Activated naive CD8-positive, alpha-beta T cell treated with anti-CD3 and anti-CD28 coated beads, Interleukin-2, amount 50 U/mL, for 24 hours (primary cell): ENCODE measurements at regions not wholly inside any gene's neighbourhood (a gene's known extent, or its start where the extent isn't known, plus 50 kb on each side); places are given as distances from the start of the nearest gene placed in this dataset.

Source experiments
- ATAC-seq: fragments of 150-1000 bp; cut with Tn5 transposase; one replicate; pipeline ENCODE4 v1.10.0; 2021
- DNase-seq: peaks from one replicate; pipeline ENCODE4 v3.0.0; 2021
- H3K27ac Mint-ChIP-seq: one replicate; pipeline ENCODE4 v1.8.0; 2021; ENCODE audit warnings: mild to moderate bottlenecking, mixed read lengths
- H3K27me3 Mint-ChIP-seq: one replicate; pipeline ENCODE4 v1.8.0; 2021; ENCODE audit warnings: mixed read lengths
- H3K36me3 Mint-ChIP-seq: one replicate; pipeline ENCODE4 v1.8.0; 2021; ENCODE audit warnings: low read depth, mixed read lengths
- H3K4me1 Mint-ChIP-seq: one replicate; pipeline ENCODE4 v1.8.0; 2021; ENCODE audit warnings: mixed read lengths
- H3K4me3 Mint-ChIP-seq: one replicate; pipeline ENCODE4 v1.8.0; 2021; ENCODE audit warnings: mild to moderate bottlenecking, moderate library complexity, mixed read lengths
- H3K9me3 Mint-ChIP-seq: one replicate; pipeline ENCODE4 v1.8.0; 2021; ENCODE audit warnings: mixed read lengths

DNA sequence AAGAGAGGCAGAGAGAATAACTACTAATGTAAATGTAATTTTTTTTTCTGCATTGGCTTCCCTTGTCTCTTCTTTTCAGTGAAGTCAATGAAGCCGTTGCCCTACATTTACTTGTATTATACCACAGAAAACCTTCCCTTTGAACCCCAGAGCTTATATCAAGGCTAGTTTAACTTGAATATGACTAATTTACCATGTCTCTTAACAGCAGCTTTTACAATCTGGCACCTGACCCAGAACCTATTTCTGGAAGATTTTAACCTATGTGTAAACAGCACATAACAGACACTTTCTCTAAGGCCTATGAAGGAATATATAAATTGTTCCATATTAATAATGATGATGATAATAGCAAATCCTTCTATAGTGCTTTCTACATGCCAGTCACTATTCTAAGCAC lies 580.5 kb upstream of the NXPH2 start:
- ATAC-seq: no peak
- DNase-seq: no peak
- H3K27ac Mint-ChIP-seq: no peak overlapping the region
- no peaks in the 10 kb centered on the region for H3K4me1 Mint-ChIP-seq
- H3K27me3 Mint-ChIP-seq: no peaks in the 10 kb centered on the region
- H3K4me3 Mint-ChIP-seq: no peak overlapping the region
- no peaks in the 10 kb centered on the region for H3K9me3 Mint-ChIP-seq
- no peaks in the 10 kb centered on the region for H3K36me3 Mint-ChIP-seq

DNA sequence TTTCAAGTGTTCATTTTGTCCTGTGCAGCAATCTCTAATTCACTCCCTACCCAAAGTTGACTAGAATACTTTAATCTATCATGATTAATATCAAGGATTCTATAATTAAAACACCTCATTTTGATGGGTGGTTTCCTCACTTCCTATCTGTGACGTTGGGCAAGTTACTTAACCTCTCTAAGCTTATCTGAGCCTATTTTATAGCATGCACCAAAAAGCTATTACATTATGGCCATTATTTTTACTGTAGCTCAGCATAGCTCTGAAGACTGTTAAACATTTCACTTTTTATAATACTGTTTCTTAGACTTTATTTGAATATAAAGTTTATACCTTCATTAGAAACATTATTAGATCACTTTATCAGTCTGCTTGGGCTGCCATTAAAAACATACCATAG lies 579.6 kb upstream of the NXPH2 start:
- H3K9me3 Mint-ChIP-seq: peaks cover 1% of the 10 kb centered on the region
- no peak overlapping the region for H3K27ac Mint-ChIP-seq
- ATAC-seq: no peak
- H3K4me3 Mint-ChIP-seq: no peak overlapping the region
- H3K4me1 Mint-ChIP-seq: no peaks in the 10 kb centered on the region
- no peaks in the 10 kb centered on the region for H3K36me3 Mint-ChIP-seq
- no peak for DNase-seq
- H3K27me3 Mint-ChIP-seq: no peaks in the 10 kb centered on the region

DNA sequence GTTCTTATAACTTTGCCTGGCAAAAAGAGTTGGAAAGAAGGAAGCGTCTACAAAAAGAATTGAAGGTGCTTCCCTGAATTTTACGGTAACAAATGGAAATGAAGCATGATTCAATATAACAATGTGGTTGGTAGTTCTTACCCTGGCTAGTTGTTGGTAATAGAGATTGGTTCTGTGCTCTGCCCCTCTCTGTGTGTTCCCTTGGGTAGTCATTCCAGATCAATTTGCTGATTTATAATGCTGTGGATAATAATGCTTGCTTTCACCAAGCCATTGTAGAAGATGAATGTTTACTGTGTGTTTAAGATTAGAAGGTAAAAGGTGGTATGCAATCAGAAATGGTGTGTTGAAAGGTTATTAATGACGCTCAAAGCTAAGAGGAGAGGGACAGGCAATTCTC lies 577.8 kb upstream of the NXPH2 start:
- no peak for DNase-seq
- Mint-ChIP-seq H3K4me1 (no peaks in the 10 kb centered on the region), H3K36me3 (no peaks in the 10 kb centered on the region), H3K27ac (no peak overlapping the region), H3K27me3 (no peaks in the 10 kb centered on the region), H3K4me3 (no peak overlapping the region), H3K9me3 (peaks cover 12% of the 10 kb centered on the region)
- ATAC-seq: no peak

DNA sequence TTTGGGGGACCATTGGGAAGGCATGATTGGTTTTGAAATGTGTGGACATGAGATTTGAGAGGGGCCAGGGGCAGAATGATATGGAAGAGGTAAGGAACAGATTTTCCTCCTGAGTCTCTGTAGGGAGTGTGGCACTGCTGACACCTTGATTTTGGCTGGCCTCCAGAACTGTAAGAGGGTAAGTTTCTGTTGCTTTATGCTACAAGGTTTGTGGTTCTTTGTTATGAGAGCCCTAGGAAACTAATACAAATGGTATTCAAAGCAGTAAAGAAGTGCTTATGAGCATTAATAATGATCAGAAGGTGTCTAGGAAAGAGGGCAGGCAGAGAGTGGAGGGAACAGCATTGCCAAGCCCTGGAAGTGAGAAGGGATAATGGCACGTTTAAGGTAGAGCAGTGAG lies 574.3 kb upstream of the NXPH2 start:
- H3K36me3 Mint-ChIP-seq: no peaks in the 10 kb centered on the region
- ATAC-seq: no peak

DNA sequence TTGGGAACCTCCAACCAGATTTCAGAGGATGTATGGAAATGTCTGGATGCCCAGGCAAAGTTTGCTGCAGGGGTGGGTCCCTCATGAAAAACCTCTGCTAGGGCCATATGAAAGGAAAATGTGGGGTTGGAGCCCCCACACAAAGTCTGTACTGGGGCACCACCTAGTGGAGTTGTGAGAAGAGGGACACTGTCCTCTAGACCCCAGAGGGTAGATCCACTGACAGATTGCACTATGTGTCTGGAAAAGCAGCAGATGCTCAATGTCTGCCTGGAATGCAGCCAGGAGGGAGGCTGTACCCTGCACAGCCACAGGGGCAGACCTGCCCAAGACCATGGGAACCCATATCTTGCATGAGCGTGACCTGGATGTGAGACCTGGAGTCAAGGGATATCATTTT lies 573.7 kb upstream of the NXPH2 start:
- no peak for ATAC-seq
- H3K4me1 Mint-ChIP-seq: no peaks in the 10 kb centered on the region
- H3K9me3 Mint-ChIP-seq: peaks cover 25% of the 10 kb centered on the region
- H3K27ac Mint-ChIP-seq: no peak overlapping the region
- H3K27me3 Mint-ChIP-seq: no peaks in the 10 kb centered on the region
- H3K4me3 Mint-ChIP-seq: no peak overlapping the region
- H3K36me3 Mint-ChIP-seq: no peaks in the 10 kb centered on the region
- no peak for DNase-seq

More for the DNA sequence above, 574.3 kb upstream of the NXPH2 start:
- Mint-ChIP-seq H3K27me3 (no peaks in the 10 kb centered on the region), H3K9me3 (peaks cover 20% of the 10 kb centered on the region), H3K27ac (no peak overlapping the region), H3K4me3 (no peak overlapping the region), H3K4me1 (no peaks in the 10 kb centered on the region)
- no peak for DNase-seq

DNA sequence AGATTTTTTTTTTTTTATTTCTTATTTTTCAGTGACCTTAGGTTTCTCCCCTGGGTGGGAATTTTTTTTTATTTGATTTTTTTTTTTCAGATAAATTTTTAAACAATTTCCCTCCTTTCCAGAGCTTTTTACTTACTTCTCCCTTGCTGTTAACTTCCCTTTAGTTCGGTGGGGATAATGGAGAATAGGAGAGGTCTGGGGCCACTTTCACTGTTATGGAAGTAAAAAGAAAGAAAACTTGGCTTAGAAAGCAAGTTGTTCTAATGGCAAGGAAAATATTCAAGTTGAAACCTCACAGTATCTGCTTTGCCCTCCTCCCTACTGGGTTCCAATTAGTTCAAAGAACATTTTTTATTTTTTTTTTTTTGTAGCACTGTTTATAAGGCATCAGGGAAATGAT lies 537.1 kb upstream of the NXPH2 start:
- Mint-ChIP-seq H3K27ac (no peak overlapping the region), H3K36me3 (no peaks in the 10 kb centered on the region), H3K4me1 (no peaks in the 10 kb centered on the region), H3K27me3 (no peaks in the 10 kb centered on the region), H3K9me3 (no peaks in the 10 kb centered on the region), H3K4me3 (no peak overlapping the region)
- DNase-seq (no peak), ATAC-seq (no peak)

DNA sequence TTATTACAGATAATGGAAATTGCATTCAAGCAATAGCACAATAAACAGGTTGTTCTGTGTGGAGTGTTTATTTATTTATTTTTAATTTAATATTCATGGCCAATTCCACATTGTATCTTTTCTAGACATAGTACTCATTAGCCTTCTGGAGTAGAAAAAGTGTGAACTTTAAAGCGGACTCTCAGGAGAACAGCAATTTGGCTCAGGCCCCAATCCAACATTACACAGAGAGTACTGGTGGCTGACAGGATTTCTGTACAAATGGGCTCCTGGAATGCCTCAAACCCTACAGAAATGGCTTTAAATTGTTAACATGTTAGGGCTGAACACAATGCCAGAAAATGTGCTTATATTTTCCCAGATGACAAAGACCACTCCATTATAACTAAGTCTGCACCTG lies 533.9 kb upstream of the NXPH2 start:
- no peaks in the 10 kb centered on the region for H3K4me1 Mint-ChIP-seq
- H3K4me3 Mint-ChIP-seq: no peak overlapping the region
- no peak overlapping the region for H3K27ac Mint-ChIP-seq
- H3K36me3 Mint-ChIP-seq: no peaks in the 10 kb centered on the region
- H3K27me3 Mint-ChIP-seq: no peaks in the 10 kb centered on the region
- ATAC-seq (no peak), DNase-seq (no peak)
- H3K9me3 Mint-ChIP-seq: peaks cover 7% of the 10 kb centered on the region

DNA sequence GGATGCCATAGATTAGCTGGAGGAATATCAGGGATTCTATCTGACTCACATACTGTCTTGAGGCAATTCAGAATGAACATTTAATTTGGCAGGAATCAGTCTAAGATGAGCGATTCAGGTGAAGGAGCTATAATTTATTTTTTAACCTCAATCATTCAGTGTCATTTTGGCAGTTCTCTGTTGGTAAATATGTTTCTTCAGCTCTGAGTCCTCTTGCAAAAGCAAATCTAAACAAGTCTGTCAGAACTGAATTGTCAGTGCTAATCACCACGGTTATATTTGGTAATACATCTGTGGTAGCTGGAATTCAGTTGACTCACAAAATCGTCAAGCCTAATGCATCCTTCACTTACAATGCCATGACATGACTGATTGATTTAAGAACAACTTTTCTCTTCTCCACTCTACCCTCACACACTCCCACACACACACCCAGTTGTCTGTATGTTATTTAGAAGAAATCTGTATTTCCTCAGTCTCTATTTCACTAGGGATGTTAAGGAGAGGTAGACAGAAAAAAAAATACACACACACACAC lies 516.6 kb upstream of the NXPH2 start:
- no peak for ATAC-seq
- H3K9me3 Mint-ChIP-seq: peaks cover 13% of the 10 kb centered on the region
- H3K36me3 Mint-ChIP-seq: no peaks in the 10 kb centered on the region
- no peak overlapping the region for H3K27ac Mint-ChIP-seq
- H3K4me1 Mint-ChIP-seq: no peaks in the 10 kb centered on the region
- H3K27me3 Mint-ChIP-seq: no peaks in the 10 kb centered on the region
- H3K4me3 Mint-ChIP-seq: no peak overlapping the region
- no peak for DNase-seq

DNA sequence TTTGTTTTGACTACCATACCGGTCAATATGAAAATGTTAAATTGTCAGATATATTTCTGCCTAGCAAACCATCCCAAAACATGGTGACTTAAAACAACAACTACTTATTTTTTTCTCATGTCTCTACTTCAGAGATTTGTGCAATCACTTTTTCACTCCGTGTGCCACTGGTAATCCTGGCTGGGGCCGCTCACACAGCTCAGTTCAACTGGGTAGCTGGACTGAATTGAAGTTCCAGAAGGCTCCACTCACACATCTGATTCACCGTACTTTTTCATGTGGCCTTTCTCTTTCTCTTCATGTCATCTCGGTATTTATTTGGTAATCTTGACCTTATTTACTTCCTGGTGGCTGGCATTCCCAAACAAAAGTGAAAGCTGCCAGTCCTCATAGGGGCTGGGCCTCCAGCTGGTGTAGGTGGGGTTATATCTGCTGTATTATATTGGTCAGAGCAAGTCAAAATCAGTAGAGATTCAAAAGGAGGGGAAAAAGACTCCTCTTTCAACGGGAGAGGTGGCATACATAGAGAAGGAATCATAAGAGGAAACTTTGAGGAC lies 513.9 kb upstream of the NXPH2 start:
- Mint-ChIP-seq H3K9me3 (peaks cover 5% of the 10 kb centered on the region), H3K4me1 (no peaks in the 10 kb centered on the region), H3K27ac (no peak overlapping the region), H3K27me3 (no peaks in the 10 kb centered on the region), H3K36me3 (no peaks in the 10 kb centered on the region), H3K4me3 (no peak overlapping the region)
- ATAC-seq: no peak
- no peak for DNase-seq

DNA sequence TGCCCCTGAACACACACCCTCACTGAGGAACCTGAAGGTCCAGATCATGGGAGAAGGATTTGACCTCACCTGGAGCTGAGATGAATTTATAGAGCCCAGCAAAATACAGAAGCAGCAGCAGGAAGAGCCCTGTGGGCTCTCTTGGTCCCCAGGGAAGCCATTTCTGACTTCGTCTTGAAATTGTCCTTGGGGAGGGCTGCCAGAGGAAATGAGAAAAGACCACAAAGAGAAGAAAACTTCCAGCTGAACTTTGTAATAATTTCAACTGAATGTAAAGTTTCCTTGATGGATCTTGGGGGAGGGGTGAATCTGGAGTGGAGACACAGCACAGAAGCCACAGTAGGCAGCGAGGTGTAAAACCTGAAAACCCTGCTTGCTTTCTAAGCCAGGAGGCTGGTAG lies 500.9 kb upstream of the NXPH2 start:
- no peak for DNase-seq
- no peak overlapping the region for H3K27ac Mint-ChIP-seq
- ATAC-seq: no peak
- H3K27me3 Mint-ChIP-seq: no peaks in the 10 kb centered on the region
- peaks cover 15% of the 10 kb centered on the region for H3K9me3 Mint-ChIP-seq
- H3K4me1 Mint-ChIP-seq: no peaks in the 10 kb centered on the region
- no peak overlapping the region for H3K4me3 Mint-ChIP-seq
- H3K36me3 Mint-ChIP-seq: no peaks in the 10 kb centered on the region

DNA sequence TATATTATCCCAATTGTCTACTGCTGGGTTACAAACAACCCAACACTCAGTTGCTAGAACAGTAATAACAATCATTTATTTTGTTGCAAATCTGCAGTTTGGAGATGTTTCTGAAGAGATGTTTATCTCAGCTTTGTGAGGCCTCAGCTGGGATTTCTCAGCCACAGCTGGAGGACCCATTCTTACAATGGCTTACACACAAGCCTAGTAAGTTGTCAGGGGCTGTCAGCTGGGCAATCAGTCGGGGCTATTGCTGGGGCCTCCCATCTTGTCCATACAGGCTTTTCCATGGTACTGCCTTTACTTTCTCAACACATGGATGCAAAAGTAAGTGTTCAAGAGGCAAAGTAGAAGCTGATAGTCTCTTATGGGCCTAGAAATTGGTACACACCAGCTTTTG lies 491.7 kb upstream of the NXPH2 start:
- Mint-ChIP-seq H3K9me3 (peaks cover 9% of the 10 kb centered on the region), H3K36me3 (no peaks in the 10 kb centered on the region), H3K27me3 (no peaks in the 10 kb centered on the region), H3K27ac (no peak overlapping the region), H3K4me1 (no peaks in the 10 kb centered on the region), H3K4me3 (no peak overlapping the region)
- no peak for DNase-seq
- no peak for ATAC-seq

DNA sequence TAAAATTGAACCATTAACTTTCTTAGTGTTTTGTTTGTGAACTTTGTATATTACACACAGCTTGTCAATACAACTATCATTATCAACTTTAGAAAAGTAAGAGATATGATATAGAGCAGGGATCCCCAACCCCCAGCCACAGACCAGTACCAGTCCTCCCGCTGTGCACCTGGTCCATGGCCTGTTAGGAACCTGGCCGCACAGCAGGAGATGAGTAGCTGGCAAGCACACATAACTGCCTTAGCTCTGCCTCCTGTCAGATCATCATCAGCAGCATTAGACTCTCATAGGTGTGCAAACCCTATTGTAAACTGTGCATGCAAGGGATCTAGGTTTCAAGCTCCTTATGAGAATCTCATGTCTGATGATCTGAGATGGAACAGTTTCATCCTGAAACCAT lies 491.0 kb upstream of the NXPH2 start:
- Mint-ChIP-seq H3K4me1 (no peaks in the 10 kb centered on the region), H3K4me3 (no peak overlapping the region), H3K27me3 (no peaks in the 10 kb centered on the region), H3K36me3 (no peaks in the 10 kb centered on the region), H3K27ac (no peak overlapping the region), H3K9me3 (peaks cover 9% of the 10 kb centered on the region)
- ATAC-seq: no peak
- DNase-seq: no peak

DNA sequence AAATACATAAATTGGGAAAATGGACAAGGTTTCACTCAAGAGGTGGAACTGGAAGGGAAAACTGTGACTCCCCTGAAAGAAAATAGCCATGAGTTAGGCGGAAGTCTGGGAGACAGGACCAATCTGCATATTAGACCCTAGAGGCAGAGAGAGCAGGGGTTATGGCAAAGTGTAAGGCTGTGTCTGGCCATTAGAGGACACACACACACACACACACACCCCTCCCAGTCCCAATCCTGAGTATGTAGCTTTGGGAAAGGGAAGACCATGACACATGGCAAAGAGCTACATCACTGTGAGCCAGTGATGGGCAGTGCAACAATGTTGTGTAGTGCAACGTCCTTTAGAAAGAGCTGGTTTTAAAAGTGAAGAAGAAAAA lies 479.9 kb upstream of the NXPH2 start:
- DNase-seq (no peak), ATAC-seq (no peak)
- Mint-ChIP-seq H3K4me3 (no peak overlapping the region), H3K4me1 (no peaks in the 10 kb centered on the region), H3K9me3 (peaks cover 7% of the 10 kb centered on the region), H3K36me3 (no peaks in the 10 kb centered on the region), H3K27ac (no peak overlapping the region), H3K27me3 (no peaks in the 10 kb centered on the region)

DNA sequence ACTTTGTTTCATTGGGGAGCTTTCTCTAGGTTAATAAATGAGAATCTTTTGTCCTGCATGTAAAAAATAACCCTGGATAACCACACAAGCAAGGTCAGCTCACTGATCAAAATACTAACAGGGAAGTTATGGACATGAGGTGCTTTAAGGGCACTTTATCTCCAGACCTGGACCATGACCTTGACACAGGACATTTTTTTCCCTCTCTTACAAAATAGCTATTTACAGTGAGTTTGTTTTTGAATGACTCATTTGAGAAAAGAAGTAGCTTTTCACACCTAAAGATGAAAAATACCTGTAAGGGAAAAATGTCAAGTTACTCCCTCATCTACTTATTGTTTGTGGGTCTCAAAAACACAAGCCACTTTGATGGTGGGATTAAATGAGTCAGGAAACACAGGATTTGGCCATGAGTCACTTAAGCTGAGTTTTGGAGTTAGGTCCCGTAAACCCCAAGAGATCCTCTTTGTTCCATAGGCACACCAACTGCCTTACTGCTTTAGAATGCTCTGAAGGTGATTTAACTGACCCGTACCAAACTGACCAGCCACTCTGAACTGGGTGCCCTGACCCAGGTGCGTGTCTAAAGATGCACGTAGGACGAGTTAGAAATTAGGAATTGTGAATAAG lies 479.3 kb upstream of the NXPH2 start:
- Mint-ChIP-seq H3K27me3 (no peaks in the 10 kb centered on the region), H3K4me1 (no peaks in the 10 kb centered on the region), H3K27ac (no peak overlapping the region), H3K4me3 (no peak overlapping the region), H3K9me3 (peaks cover 7% of the 10 kb centered on the region), H3K36me3 (no peaks in the 10 kb centered on the region)
- ATAC-seq (no peak), DNase-seq (no peak)

DNA sequence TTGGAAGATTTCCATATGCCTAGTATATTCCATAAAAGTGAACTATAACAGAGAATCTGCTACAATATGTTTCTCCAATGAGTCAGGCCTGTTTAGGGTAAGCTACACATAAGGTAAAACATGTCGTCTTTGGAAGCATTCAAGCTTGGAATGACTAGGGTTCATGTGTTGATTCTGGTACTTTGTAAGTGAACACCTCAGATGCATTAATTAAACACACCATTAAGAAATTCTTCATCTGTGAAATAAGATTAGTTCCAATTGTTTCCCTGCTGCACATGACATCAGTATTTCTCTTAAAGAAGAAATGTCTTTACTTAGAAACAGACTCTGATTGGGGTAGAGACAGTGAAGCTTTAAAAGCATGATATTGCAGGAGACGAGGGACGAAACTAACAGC lies 461.1 kb upstream of the NXPH2 start:
- Mint-ChIP-seq H3K27ac (no peak overlapping the region), H3K9me3 (peaks cover 28% of the 10 kb centered on the region), H3K27me3 (no peaks in the 10 kb centered on the region), H3K4me1 (no peaks in the 10 kb centered on the region), H3K36me3 (no peaks in the 10 kb centered on the region), H3K4me3 (no peak overlapping the region)
- DNase-seq: no peak
- ATAC-seq: no peak

DNA sequence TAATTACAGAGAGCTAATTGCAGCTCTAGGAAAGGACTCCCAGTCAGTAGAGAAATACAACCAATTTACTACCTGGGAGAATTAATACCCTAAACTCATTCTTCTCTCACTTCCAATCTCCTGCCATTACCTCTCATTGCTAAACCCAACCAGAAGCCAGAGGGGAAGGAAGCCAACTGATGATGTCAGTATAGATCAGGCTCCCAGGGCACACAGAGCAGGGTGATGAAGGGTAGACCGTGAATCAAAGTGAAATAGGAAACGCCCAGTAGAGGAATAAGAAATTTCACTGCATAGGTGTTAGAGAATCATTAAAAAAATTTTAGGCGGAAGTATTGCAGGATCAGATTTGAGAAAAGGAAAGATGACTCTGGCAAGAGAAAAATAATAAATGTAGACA lies 456.8 kb upstream of the NXPH2 start:
- Mint-ChIP-seq H3K36me3 (no peaks in the 10 kb centered on the region), H3K4me1 (no peaks in the 10 kb centered on the region), H3K27me3 (no peaks in the 10 kb centered on the region), H3K27ac (no peak overlapping the region), H3K4me3 (no peak overlapping the region), H3K9me3 (peaks cover 23% of the 10 kb centered on the region)
- DNase-seq: no peak
- ATAC-seq: no peak
